ENCODE measurements at regions not wholly inside any gene's neighbourhood (a gene's known extent, or its start where the extent isn't known, plus 50 kb on each side); places are given as distances from the start of the nearest gene placed in this dataset.
"Not testable (repeated sequence)": the region's sequence is repeated elsewhere in the genome, so short reads cannot be mapped to it uniquely, and the experiment has no call there.

DNA sequence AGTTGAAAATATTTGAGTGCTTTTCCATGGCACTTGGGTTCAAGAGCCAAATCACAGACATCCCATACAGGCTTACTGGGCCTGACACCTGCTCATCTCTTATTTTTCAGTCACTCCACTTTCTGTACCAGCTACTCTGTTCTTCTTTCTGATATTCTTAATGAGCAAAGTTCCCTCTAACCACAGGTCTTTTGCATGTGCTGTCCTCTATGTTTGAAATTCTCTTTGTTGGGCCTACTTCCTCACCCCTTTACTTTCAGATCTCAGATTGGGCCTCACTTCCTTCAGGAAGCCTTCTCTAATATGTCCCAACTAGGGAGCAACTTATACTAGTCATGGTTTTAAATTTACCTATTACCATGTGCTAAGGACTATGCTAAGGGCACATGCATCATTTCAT lies 81.8 kb upstream of the RBMS1 start:
- no peak overlapping the region for H3K4me3 ChIP-seq (ENCODE audit: low read depth, low read length)
- TF ChIP-seq, protein P1, sequence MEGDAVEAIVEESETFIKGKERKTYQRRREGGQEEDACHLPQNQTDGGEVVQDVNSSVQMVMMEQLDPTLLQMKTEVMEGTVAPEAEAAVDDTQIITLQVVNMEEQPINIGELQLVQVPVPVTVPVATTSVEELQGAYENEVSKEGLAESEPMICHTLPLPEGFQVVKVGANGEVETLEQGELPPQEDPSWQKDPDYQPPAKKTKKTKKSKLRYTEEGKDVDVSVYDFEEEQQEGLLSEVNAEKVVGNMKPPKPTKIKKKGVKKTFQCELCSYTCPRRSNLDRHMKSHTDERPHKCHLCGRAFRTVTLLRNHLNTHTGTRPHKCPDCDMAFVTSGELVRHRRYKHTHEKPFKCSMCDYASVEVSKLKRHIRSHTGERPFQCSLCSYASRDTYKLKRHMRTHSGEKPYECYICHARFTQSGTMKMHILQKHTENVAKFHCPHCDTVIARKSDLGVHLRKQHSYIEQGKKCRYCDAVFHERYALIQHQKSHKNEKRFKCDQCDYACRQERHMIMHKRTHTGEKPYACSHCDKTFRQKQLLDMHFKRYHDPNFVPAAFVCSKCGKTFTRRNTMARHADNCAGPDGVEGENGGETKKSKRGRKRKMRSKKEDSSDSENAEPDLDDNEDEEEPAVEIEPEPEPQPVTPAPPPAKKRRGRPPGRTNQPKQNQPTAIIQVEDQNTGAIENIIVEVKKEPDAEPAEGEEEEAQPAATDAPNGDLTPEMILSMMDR (conservative IDR thresholded peaks at IDR 0.05; ENCODE audit: low read depth, low read length) = no peak
- no peak for DNase-seq (ENCODE audit: low read depth)

DNA sequence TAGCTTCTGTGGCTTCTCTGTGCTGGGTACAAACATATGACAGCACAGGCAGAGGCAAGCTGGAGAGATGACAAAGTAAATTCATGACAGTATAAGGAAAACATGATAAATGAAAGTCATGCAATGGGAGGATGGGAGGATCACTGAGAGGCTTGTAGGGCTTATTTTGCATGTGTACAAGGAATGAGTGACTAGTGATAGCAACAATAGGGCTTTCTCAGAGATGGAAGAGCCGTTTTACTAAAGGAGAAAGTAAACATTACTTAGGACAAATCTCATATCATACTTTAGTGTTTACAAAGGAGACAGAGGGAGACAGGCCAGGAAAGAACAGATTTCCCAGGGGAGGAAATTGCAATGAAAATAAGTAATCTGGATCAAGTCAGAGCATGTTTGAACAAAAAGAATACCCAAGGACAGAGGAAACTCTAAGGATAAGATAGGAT lies 82.5 kb upstream of the RBMS1 start:
- peak; percentile 48 for DNase-seq (ENCODE audit: low read depth)
- H3K4me3 ChIP-seq (ENCODE audit: low read depth, low read length) = no peak overlapping the region
- TF ChIP-seq, protein P1 (conservative IDR thresholded peaks at IDR 0.05; ENCODE audit: low read depth, low read length) = no peak

DNA sequence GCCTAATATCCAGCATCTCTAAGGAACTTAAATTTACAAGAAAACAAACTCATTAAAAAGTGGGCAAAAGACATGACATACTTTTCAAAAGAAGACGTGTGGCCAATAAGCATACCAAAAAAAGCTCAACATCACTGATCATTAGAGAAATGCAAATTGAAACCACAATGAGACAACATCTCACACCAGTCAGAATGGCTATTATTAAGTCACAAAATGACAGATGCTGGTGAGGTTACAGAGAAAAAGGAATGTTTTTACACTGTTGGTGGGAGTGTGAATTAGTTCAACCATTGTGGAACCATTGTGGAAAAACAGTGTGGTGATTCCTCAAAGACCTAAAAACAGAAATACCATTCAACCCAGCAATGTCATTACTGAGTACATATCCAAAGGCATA lies 83.5 kb upstream of the RBMS1 start:
- not testable (repeated sequence) for DNase-seq (ENCODE audit: low read depth); H3K4me3 ChIP-seq (ENCODE audit: low read depth, low read length)

DNA sequence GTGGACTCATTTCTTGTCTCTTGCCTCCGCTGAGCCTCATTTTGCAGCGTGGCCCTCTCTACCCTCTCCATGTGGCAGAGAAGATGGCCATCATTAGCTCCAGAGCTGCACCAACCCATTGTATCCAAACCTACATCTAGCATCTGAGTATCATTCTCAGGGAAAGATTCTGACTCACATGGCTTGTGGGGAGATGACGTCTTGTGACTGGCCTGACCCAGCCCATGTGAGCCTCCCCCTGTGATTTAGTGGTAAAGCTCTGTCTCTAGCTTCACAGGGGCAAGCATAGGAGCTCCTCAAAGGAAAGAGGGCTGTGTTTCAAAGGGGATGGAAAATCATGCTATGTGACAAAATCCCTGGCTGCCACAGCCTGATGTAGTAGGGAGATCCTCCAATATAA lies 87.4 kb upstream of the RBMS1 start:
- H3K4me3 ChIP-seq (ENCODE audit: low read depth, low read length) = no peak overlapping the region
- DNase-seq (ENCODE audit: low read depth) = peak; percentile 72
- TF ChIP-seq, protein P1 (conservative IDR thresholded peaks at IDR 0.05; ENCODE audit: low read depth, low read length) = no peak

DNA sequence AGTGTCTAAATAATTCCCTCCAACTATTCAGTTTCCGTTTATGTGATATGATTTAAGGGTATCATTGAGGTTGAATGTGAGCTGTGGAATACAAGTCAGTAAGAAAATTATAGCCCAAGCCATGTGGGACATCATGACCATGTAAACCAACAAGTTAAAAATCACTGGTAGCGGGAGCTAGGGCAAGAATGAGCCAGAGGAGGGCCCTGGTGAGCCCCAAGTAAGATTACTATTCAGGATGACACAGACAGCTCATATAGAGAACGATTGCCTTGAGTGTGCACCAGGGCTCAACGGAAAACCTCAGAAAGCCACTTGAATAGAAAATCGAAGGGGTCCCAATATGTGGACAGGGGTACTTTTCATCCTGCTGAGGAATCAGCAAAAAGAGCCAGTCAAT lies 87.8 kb upstream of the RBMS1 start:
- TF ChIP-seq, protein P1 (conservative IDR thresholded peaks at IDR 0.05; ENCODE audit: low read depth, low read length) = peak; percentile 32
- H3K4me3 ChIP-seq (ENCODE audit: low read depth, low read length) = no peak overlapping the region
- DNase-seq (ENCODE audit: low read depth) = peak; percentile 27

DNA sequence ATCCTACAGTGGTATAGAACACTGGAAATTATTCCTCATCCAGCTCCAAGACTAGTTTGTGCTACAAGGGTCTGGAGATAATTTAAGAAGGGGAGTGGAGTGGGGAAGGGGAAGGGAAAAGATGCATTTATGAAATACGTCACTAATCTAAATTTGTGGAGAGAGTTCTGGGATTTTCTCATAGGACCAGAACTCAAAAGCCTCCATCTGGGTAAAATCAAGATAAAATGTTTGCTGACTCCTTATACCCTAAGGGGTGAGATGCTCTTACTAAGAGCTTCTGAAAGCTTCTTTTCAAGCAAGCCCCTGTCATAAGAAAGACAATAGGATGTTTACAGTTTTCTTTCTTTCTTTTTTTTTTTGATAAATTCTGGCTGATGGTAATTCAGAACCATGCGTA lies 88.5 kb upstream of the RBMS1 start:
- no peak overlapping the region for H3K4me3 ChIP-seq (ENCODE audit: low read depth, low read length)
- TF ChIP-seq, protein P1 (conservative IDR thresholded peaks at IDR 0.05; ENCODE audit: low read depth, low read length) = no peak
- DNase-seq (ENCODE audit: low read depth) = no peak

DNA sequence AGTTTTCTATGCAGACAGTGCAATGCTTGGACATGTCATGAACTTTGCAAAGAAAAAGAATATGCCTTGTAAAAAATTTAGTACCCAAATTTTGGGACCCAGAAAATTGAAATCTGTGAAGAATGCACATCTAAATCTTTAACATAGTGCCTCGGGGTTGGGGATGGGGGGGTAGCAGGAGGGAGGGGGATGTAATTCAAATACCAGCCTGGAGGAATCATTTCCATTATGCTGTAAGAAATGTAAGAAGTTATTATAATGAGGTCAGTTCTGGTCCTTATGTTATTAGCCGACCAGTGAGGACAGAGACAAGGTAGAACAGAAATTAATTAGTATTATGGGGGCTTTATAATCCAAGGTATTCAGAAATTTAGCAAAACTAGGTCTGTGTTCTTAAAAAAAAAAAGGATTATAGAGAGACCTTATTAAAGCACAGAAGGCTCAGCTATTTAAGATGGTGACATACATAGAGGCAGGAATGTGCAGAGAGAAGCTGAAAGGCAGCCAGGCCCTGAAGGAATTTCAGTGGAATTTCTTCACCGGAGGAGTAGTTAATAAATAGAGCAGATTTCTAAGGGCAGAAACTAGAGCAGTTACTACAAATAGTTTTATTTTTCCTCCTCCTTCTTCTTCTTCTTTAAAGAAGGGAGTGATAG lies 89.0 kb upstream of the RBMS1 start:
- H3K4me3 ChIP-seq (ENCODE audit: low read depth, low read length) = no peak overlapping the region
- TF ChIP-seq, protein P1 (conservative IDR thresholded peaks at IDR 0.05; ENCODE audit: low read depth, low read length) = peak; percentile 23
- DNase-seq (ENCODE audit: low read depth) = peak; percentile 93

Measured in choroid plexus epithelial cell (primary cell).